B cell (primary cell): ENCODE measurements at regions not wholly inside any gene's neighbourhood (a gene's known extent, or its start where the extent isn't known, plus 50 kb on each side); places are given as distances from the start of the nearest gene placed in this dataset.
"Not testable (repeated sequence)": the region's sequence is repeated elsewhere in the genome, so short reads cannot be mapped to it uniquely, and the experiment has no call there.

Experiments
- ATAC-seq: fragments of 200-7000 bp; cut with Tn5 transposase; one replicate; pipeline ENCODE4 v1.10.0; 2021; ENCODE audit warnings: low read depth, mild to moderate bottlenecking, moderate number of reproducible peaks, moderate library complexity
- CTCF ChIA-PET: fragments of 350-600 bp; sonication (Branson Sonifier 250); formaldehyde crosslinking; loops from one replicate; lab custom pipeline; 2021; ENCODE audit warnings: antibody characterized with exemption, inconsistent platforms; lab: Charles Lee
- POLR2A ChIA-PET: fragments of 350-600 bp; sonication (Branson Sonifier 250); formaldehyde crosslinking; loops from one replicate; lab custom pipeline; 2021; ENCODE audit warnings: antibody characterized with exemption; lab: Charles Lee
- DNase-seq: peaks from one replicate; pipeline ENCODE4 v3.0.0; 2013
- H2AFZ ChIP-seq: 2 replicates; pipeline ENCODE4 v1.6.1; 2012; ENCODE audit warnings: mild to moderate bottlenecking, low read depth, low read length; ENCODE audit not compliant: insufficient read depth, poor library complexity, severe bottlenecking
- H3K27ac ChIP-seq, 2 donors: 1 replicate in 1 of 2; 2 replicates in 1 of 2; pipeline ENCODE4 v1.5.1; 2012 to 2013; ENCODE audit warnings: low read length in 2 of 2, mild to moderate bottlenecking in 2 of 2, moderate library complexity in 1 of 2
- H3K27me3 ChIP-seq, 4 experiments: fragments of 200-600 bp in 1 of 4; sonication (generic) in 1 of 4; replicated peaks in 1 of 4; 1 replicate in 2 of 4; 2 replicates in 2 of 4; pipeline versions ENCODE4 v1.6.1 to v1.7.0; 2013 to 2016; ENCODE audit warnings: low read length in 3 of 4, mild to moderate bottlenecking in 2 of 4, mixed read lengths in 1 of 4, moderate library complexity in 1 of 4; ENCODE audit not compliant: insufficient read depth in 4 of 4, control insufficient read depth in 3 of 4; ENCODE audit errors: control extremely low read depth in 1 of 4
- H3K36me3 ChIP-seq, 2 experiments: replicated peaks in 1 of 2; 1 replicate in 1 of 2; 2 replicates in 1 of 2; pipeline versions ENCODE4 v1.6.1 to v1.7.1; 2013; ENCODE audit warnings: low read length in 1 of 2; ENCODE audit not compliant: insufficient read depth in 2 of 2, control insufficient read depth in 1 of 2; ENCODE audit errors: control extremely low read depth in 1 of 2, extremely low read depth in 1 of 2
- H3K4me1 ChIP-seq, 2 donors: fragments of 200-600 bp in 1 of 2; sonication (generic) in 1 of 2; 1 replicate in 1 of 2; 2 replicates in 1 of 2; pipeline versions ENCODE4 v1.5.1 to v1.6.1; 2013 to 2017; ENCODE audit warnings: low read length in 2 of 2; ENCODE audit not compliant: control insufficient read depth in 2 of 2, insufficient read depth in 2 of 2
- H3K4me2 ChIP-seq: replicated peaks from 2 replicates; pipeline ENCODE3; 2012; ENCODE audit warnings: mild to moderate bottlenecking, low read depth, low read length; ENCODE audit not compliant: poor library complexity, severe bottlenecking
- H3K4me3 ChIP-seq, 5 experiments: fragments of 200-600 bp in 1 of 5; sonication (generic) in 1 of 5; 1 replicate in 3 of 5; 2 replicates in 2 of 5; pipeline versions ENCODE4 v1.5.1 to v1.7.0; 2011 to 2016; ENCODE audit warnings: low read length in 4 of 5, mild to moderate bottlenecking in 4 of 5, low read depth in 2 of 5, control low read depth in 1 of 5, moderate library complexity in 1 of 5; ENCODE audit not compliant: insufficient read depth in 1 of 5; ENCODE audit errors: control extremely low read depth in 1 of 5, extremely low read depth in 1 of 5
- H3K79me2 ChIP-seq: fragments of 200-600 bp; sonication (generic); one replicate; pipeline ENCODE4 v1.6.0; 2016; ENCODE audit warnings: low read length; ENCODE audit not compliant: control insufficient read depth, insufficient read depth
- H3K9ac ChIP-seq: fragments of 200-600 bp; sonication (generic); 2 replicates; pipeline ENCODE4 v1.6.1; 2017; ENCODE audit warnings: mild to moderate bottlenecking, low read length, moderate library complexity
- H3K9me3 ChIP-seq, 3 donors: one replicate each; pipeline versions ENCODE4 v1.6.1 to v1.7.1; 2013; ENCODE audit warnings: low read length in 2 of 3; ENCODE audit not compliant: control insufficient read depth in 2 of 3, insufficient read depth in 1 of 3; ENCODE audit errors: control extremely low read depth in 1 of 3
- H4K20me1 ChIP-seq: 2 replicates; pipeline ENCODE4 v1.6.0; 2012; ENCODE audit warnings: mild to moderate bottlenecking, low read length; ENCODE audit not compliant: insufficient read depth, control insufficient read depth, poor library complexity, severe bottlenecking
- H3K27ac Mint-ChIP-seq: one replicate; pipeline ENCODE4 v1.8.0; 2021; ENCODE audit warnings: mixed read lengths
- H3K27me3 Mint-ChIP-seq: one replicate; pipeline ENCODE4 v1.8.0; 2021; ENCODE audit warnings: mixed read lengths
- H3K4me1 Mint-ChIP-seq: one replicate; pipeline ENCODE4 v1.8.0; 2021; ENCODE audit warnings: mixed read lengths
- H3K4me3 Mint-ChIP-seq: one replicate; pipeline ENCODE4 v1.8.0; 2021; ENCODE audit warnings: mixed read lengths
- H3K9me3 Mint-ChIP-seq: one replicate; pipeline ENCODE4 v1.8.0; 2022; ENCODE audit warnings: mixed read lengths; ENCODE audit not compliant: insufficient read depth
- EZH2 ChIP-seq: IDR thresholded peaks from 2 replicates; pipeline ENCODE4 v1.6.1; 2012; ENCODE audit warnings: borderline replicate concordance, low read depth, mild to moderate bottlenecking, moderate library complexity, low read length; ENCODE audit not compliant: insufficient read depth, poor library complexity, severe bottlenecking
- WGBS: methylation state at CpG from one replicate; pipeline ENCODE4 v1.1.5; 2013; ENCODE audit warnings: missing lambda C conversion rate; ENCODE audit not compliant: insufficient coverage; 5-methylcytosine and 5-hydroxymethylcytosine counted together
- intact Hi-C: fragments of 100-400 bp; cut with micrococcal nuclease; formaldehyde crosslinking; loops from one replicate; pipeline ENCODE4 v1.10.0; 2022
- TF ChIP-seq, protein P1 (sequence below): fragments of 200-600 bp; IDR thresholded peaks from one replicate; pipeline ENCODE4 v1.8.0; 2022; ENCODE audit warnings: antibody characterized with exemption, mild to moderate bottlenecking

DNA sequence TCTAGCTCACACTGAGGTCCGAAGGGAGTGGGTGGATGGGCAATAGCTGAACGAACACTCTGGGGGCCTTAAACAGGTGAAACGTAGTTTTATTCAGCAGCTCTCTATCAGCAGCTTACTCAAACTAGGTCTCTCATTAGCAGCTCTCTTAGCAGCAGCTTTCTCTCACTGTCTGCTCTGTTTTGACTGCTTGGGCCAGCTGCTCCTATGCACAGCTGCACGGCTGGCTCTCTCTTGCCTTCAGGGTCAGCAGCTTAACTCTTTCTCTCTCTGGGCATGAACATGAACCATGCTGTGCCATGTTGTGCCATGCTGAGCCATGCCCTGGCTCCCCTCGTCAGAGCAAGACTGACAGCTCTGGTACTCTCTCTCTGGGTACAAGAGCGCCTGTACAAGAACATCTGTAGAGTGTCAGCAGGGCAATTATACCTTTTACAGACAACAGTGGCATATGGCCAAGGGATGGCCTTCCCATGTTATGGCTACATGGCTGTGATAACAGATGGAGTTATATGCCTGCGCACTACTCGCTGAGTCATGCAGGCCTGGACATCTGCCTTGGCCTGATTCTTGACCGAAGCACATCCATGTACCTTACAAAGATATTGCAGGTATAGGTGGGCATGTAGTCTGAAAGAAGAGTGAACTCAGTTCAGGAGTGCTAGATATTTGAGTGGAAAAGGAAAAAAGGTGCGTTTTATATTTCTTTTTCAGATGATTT is 152.4 kb downstream of the LEPR start:
- H3K27me3 ChIP-seq: no peaks in the 10 kb centered on the region
- no peak overlapping the region for H3K9ac ChIP-seq
- H3K4me3 ChIP-seq: no peak overlapping the region
- Mint-ChIP-seq H3K4me3 (no peak overlapping the region), H3K27ac (no peak overlapping the region), H3K9me3 (no peaks in the 10 kb centered on the region), H3K27me3 (no peaks in the 10 kb centered on the region), H3K4me1 (no peaks in the 10 kb centered on the region)
- ChIA-PET CTCF (no interaction called here), POLR2A (no interaction called here)
- H3K27ac ChIP-seq: no peak overlapping the region
- no peaks in the 10 kb centered on the region for H3K4me1 ChIP-seq
- DNase-seq: no peak
- no peaks in the 10 kb centered on the region for H3K9me3 ChIP-seq
- H3K79me2 ChIP-seq: no peaks in the 10 kb centered on the region
- ATAC-seq: no peak
- H3K36me3 ChIP-seq: no peaks in the 10 kb centered on the region
- intact Hi-C loops: no loop called here
- no peak overlapping the region for H3K4me2 ChIP-seq
- no peak overlapping the region for H2AFZ ChIP-seq
- no peaks in the 10 kb centered on the region for H4K20me1 ChIP-seq
- TF ChIP-seq EZH2: no peak
- TF ChIP-seq, protein P1, sequence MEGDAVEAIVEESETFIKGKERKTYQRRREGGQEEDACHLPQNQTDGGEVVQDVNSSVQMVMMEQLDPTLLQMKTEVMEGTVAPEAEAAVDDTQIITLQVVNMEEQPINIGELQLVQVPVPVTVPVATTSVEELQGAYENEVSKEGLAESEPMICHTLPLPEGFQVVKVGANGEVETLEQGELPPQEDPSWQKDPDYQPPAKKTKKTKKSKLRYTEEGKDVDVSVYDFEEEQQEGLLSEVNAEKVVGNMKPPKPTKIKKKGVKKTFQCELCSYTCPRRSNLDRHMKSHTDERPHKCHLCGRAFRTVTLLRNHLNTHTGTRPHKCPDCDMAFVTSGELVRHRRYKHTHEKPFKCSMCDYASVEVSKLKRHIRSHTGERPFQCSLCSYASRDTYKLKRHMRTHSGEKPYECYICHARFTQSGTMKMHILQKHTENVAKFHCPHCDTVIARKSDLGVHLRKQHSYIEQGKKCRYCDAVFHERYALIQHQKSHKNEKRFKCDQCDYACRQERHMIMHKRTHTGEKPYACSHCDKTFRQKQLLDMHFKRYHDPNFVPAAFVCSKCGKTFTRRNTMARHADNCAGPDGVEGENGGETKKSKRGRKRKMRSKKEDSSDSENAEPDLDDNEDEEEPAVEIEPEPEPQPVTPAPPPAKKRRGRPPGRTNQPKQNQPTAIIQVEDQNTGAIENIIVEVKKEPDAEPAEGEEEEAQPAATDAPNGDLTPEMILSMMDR: no peak
- 90% methylated on average over 7 of the region's 10 CpGs for WGBS

GRCh38 chr1:65577278-65577677 is 156.8 kb downstream of the LEPR start:
- Histone ChIP-seq H3K9ac (no peak overlapping the region), H4K20me1 (no peaks in the 10 kb centered on the region), H3K4me3 (no peak overlapping the region), H3K79me2 (no peaks in the 10 kb centered on the region), H3K9me3 (no peaks in the 10 kb centered on the region), H2AFZ (no peak overlapping the region), H3K27me3 (no peaks in the 10 kb centered on the region), H3K4me1 (no peaks in the 10 kb centered on the region), H3K4me2 (no peak overlapping the region), H3K27ac (no peak overlapping the region), H3K36me3 (no peaks in the 10 kb centered on the region)
- CTCF ChIA-PET: no interaction called here
- H3K27ac Mint-ChIP-seq: no peak overlapping the region
- intact Hi-C loops: no loop called here
- ATAC-seq (no peak), DNase-seq (no peak)
- POLR2A ChIA-PET: no interaction called here
- no peaks in the 10 kb centered on the region for H3K4me1 Mint-ChIP-seq
- no peak overlapping the region for H3K4me3 Mint-ChIP-seq
- TF ChIP-seq EZH2: no peak
- TF ChIP-seq, protein P1: no peak
- 83% methylated on average over 1 of the region's 4 CpGs for WGBS
- H3K9me3 Mint-ChIP-seq: no peaks in the 10 kb centered on the region
- peaks cover 4% of the 10 kb centered on the region for H3K27me3 Mint-ChIP-seq

DNA sequence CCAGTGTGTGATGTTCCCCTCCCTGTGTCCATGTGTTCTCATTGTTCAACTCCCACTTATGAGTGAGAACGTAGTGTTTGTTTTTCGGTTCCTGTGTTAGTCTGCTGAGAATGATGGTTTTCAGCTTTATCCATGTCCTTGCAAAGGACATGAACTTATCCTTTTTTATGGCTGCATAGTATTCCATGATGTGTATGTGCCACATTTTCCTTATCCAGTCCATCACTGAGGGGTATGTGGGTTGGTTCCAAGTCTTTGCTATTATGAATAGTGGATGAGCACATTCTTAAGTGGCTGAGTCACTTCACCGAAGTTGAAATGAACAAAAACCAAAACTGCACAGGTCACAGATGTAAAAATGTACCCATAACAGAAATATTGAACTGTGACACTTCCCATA is 157.5 kb downstream of the LEPR start:
- H3K27ac Mint-ChIP-seq, H2AFZ ChIP-seq, H3K4me1 Mint-ChIP-seq, ATAC-seq, H4K20me1 ChIP-seq, H3K36me3 ChIP-seq, H3K9ac ChIP-seq, H3K79me2 ChIP-seq, H3K4me2 ChIP-seq, intact Hi-C loops, H3K4me3 ChIP-seq, H3K9me3 Mint-ChIP-seq, CTCF ChIA-PET, H3K9me3 ChIP-seq, H3K27me3 Mint-ChIP-seq, POLR2A ChIA-PET, H3K27me3 ChIP-seq, H3K4me1 ChIP-seq, DNase-seq, H3K4me3 Mint-ChIP-seq, H3K27ac ChIP-seq: not testable (repeated sequence)
- whole genome bisulfite sequencing: 100% methylated on average over 1 of the region's 3 CpGs
